ENCODE measurements at regions not wholly inside any gene's neighbourhood (a gene's known extent, or its start where the extent isn't known, plus 50 kb on each side); places are given as distances from the start of the nearest gene placed in this dataset.

- TF ChIP-seq CTCF (IDR thresholded peaks at IDR 0.05) (no peak), POLR2A (IDR thresholded peaks at IDR 0.05) (no peak)
These were observed 362.4 kb upstream of the PKN2 start for GRCh38 chr1:88321706-88322105.

All from testis (tissue), 2 donors.